ENCODE measurements at regions not wholly inside any gene's neighbourhood (a gene's known extent, or its start where the extent isn't known, plus 50 kb on each side); places are given as distances from the start of the nearest gene placed in this dataset.
"Not testable (repeated sequence)": the region's sequence is repeated elsewhere in the genome, so short reads cannot be mapped to it uniquely, and the experiment has no call there.

DNA sequence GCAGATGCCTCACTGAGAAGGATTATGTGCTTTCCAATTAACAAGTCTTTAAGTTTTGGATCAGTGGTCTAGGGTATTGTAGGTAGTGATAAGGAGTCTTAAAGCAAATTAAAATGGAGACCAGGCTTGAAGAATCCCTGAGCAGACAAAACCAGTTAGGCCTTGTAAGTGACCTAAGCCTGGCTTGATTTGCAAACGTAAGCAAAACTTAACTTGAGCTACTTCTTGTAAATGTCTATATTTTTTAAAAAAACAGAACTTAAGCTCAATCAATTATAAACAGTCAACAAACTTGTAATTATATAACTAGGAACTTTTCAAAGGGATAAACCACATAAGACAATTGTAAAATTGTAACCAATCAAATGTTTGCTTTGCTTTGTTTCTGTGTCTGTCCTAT lies 72.7 kb upstream of the NALF2 start:
- DNase-seq = no peak

DNA sequence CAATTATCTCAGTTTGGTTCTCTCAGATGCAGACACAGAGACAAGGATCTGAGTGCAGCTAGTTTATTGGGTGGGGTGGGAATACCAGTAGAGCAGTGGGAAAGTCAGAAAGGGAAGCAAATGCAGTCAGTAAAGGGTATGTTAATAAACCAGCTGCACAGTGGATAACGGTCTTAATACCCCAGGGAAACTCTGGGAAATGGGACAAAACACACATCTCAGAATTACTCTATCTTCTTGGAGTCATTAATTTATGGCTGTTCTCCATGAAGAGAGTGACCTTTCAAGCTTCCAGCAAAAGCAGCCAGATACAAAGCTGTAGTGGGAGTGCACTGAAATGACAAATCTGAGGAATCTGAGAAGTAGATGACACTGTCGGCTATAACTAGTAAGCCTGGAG lies 73.3 kb upstream of the NALF2 start:
- DNase-seq = no peak

DNA sequence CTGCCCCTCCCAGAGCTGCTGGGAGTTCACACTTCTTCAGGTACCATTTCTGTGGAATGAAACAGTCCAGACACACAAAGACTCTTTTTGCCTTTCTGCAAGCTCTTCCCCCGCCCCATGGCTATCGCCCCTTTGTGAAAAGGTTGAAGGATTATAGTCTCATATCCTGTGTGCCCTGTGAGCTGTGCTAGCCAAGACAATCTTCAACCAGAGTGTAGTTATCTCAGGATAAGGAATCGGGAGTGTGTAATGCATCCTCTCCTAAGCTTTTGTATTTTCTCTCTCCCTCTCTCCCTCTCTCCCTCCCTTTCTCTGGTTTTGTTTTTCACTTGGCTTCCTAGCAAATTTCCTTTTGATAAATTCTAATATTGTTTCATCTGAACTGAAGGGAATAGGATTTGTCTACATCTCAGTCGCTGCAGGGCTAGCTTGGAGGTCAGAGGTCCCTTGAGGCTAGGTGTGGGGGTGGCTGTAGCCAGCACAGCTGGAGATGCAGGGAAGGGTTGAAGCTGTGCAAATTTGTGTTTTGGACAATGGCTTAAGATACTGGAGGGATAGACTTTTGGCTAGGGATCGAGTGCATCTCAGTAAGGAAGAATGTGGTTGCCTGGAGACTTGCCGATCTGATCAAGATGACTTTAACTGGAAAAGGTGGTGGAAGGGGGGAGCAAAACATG lies 74.6 kb upstream of the NALF2 start:
- DNase-seq = no peak

- DNase-seq = no peak
Measured at GRCh38 chrX:69428216-69428615, 75.9 kb upstream of the NALF2 start.

GRCh38 chrX:69424910-69425309 lies 79.2 kb upstream of the NALF2 start:
- no peak for DNase-seq

DNA sequence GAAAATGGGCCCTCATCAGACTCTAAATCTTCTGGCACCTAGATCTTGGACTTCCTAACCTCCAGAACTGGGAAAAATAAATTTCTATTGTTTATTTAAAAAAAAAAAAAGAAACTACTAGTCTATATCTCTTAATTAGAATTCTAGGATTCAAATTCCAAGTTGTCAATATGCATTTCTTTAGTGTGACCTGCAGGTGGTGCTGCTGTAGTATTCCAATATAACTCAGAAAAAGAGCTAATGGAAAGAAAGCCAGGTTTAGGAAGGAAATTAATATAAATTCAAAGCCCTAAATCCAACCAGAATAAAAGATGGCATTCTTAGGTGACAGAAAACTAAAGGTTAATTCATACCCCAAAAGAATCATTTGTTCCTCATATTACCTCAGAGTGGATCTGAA lies 80.0 kb upstream of the NALF2 start:
- no peak for DNase-seq

DNA sequence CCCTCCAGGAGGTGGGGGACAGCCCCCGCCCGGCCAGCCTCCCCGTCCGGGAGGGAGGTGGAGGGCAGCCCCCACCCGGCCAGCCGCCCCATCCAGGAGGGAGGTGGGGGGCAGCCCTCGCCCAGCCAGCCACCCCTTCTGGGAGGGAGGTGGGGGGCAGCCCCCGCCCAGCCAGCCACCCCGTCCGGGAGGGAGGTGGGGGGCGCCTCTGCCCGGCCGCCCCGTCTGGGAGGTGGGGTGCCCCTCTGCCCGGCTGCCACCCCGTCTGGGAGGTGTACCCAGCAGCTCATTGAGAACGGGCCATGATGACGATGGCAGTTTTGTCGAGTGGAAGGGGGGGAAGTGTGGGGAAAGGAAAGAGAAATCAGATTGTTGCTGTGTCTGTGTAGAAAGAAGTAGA lies 81.9 kb upstream of the NALF2 start:
- not testable (repeated sequence) for DNase-seq

DNA sequence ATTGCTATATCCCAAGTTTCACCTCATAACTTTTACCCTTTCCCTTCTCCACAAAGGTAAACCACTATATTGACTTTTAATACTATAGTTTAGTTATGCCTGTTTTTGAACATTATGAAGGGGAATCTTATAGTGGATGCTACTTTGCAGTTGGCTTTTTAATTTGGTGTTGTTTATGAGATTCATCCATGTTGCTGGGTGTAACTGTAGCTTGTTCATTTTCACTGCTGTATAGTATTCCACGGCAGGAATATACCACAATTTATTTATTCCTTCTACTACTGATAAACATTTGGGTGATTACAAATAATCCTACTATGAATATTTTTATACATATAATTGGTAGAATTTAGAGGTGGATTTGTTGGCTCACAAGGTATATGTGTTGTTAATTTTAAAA lies 88.4 kb upstream of the NALF2 start:
- DNase-seq = no peak

- no peak for DNase-seq
Measured at GRCh38 chrX:69412661-69413060, 91.5 kb upstream of the NALF2 start.

GRCh38 chrX:69398881-69399280 lies 105.2 kb upstream of the NALF2 start:
- DNase-seq = no peak

DNA sequence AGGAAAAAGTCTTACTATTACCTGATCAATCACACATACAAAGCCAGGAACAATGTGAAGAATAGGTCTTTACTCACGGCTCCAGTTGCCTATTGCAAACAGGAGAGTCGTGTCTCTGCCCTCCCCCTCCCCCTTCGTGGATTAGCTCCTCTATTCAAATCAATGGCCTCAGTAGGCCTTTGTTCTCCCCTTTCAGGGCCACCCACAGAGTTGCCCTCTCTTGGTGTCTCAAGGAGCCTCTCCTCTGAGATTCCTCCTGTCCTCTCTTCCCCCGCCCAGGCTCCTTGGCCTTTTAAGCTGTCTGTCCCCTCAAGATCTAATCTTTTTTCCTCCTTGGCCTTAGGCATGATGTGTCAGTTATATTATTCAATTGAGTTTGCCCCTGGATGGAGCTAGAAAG lies 107.2 kb upstream of the NALF2 start:
- DNase-seq = no peak

- no peak for DNase-seq
Measured at GRCh38 chrX:69395306-69395705, 108.8 kb upstream of the NALF2 start.

GRCh38 chrX:69389101-69389501 lies 115.0 kb upstream of the NALF2 start:
- no peak for DNase-seq

DNA sequence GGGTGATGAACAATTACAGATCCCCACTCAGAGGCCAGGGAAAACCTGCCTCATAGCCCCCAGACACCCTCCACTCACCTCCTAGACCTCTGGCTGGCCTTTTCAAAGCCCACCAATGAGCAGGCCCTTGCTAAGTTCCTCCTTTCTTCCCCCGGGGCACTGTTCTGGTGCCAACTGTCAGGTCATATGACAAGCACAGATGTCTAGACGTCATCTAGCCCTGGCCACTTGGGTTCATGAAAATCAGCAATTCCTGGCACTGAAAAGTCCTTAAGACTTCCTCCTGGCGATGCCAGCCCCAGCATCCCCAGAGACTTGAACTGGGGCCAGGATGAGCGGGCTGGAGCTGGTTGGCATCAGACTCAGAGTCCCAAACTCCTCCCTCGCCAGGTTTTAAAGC lies 115.6 kb upstream of the NALF2 start:
- DNase-seq = no peak

- peak; percentile 47 for DNase-seq
Measured at GRCh38 chrX:69387567-69388487, 116.3 kb upstream of the NALF2 start.

- DNase-seq = no peak
Measured at GRCh38 chrX:69386681-69387080, 117.4 kb upstream of the NALF2 start.

- no peak for DNase-seq
Measured at GRCh38 chrX:69379412-69379811, 124.7 kb upstream of the NALF2 start.

GRCh38 chrX:69374569-69374968 lies 129.6 kb upstream of the NALF2 start:
- no peak for DNase-seq

DNA sequence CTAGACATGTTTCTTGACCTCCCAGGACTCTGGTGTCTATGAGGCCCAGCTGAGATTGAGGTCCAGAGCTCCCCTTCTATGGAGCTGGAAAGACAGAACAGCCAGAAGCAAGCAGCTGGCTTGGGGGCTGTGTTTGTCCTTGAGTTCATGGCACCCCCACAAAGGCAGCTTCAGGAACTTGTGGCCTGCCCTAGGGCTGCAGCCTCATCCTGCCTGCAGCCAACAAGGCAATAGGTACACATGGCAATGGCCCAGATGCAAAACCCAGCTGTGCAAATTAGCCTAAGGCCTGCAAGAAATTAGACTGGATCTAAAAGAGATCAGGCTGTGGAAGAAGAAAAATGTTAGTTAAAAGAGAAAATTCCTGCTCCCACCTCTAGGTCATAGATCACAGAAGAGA lies 131.7 kb upstream of the NALF2 start:
- no peak for DNase-seq

- DNase-seq = no peak
Measured at GRCh38 chrX:69371159-69371558, 133.0 kb upstream of the NALF2 start.

DNA sequence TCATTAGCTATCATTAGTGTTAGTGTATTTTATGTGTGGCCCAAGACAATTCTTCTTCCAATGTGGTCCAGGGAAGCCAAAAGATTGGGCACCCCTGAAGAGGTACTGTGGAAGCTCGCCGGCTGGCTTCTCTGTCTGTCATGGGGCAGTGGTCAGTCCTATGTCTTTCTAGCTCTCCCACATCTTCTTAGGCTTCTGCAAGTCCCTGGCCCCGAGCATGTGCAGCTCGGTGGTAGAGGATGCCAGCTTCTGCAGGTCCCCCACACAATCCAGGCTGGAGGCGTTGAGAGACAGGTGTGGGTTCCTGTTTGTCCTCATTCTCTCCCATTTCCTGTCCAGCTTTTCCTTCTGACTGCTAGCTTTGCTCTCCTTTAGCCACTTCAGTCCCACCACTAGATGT lies 134.1 kb upstream of the NALF2 start:
- no peak for DNase-seq

DNA sequence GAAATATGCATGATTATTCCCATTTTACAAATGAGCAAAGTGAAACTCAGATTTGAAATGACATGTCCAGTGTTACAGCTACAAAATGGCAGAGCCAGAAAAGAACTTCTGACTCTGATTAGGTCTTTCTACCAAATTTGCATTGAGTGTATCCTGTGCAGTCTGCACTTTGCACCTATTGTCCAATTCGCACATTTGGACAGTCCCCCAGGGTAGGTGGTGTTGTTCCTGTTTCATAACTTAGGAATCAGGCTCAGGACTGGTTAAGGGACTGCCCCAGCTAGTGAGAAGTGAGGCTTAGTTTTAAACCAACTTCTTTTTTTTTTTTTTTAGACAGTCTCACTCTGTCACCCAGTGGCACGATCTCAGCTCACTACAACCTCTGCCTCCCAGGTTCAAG lies 137.9 kb upstream of the NALF2 start:
- DNase-seq = no peak

DNA sequence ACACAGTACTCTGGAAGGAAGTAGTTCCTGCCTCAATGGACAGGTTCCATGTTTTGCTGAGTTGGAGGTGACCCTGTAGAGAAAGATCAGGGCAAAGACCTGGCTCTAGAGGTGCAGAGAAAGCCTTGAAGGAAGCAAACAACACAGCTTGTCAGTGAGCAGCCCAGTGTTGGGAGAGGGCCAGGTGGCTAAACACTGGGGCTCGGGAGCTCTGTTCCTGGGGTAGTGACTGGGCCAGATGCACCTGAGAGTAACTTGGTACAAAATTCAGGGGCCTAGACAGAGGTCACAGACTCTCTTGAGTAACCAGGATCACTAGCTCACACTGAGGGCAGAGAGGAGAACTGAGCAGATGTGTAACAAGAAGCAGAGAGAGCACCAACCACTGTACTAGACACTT lies 138.4 kb upstream of the NALF2 start:
- no peak for DNase-seq

- DNase-seq = no peak
Measured at GRCh38 chrX:69365349-69365748, 138.8 kb upstream of the NALF2 start.

DNA sequence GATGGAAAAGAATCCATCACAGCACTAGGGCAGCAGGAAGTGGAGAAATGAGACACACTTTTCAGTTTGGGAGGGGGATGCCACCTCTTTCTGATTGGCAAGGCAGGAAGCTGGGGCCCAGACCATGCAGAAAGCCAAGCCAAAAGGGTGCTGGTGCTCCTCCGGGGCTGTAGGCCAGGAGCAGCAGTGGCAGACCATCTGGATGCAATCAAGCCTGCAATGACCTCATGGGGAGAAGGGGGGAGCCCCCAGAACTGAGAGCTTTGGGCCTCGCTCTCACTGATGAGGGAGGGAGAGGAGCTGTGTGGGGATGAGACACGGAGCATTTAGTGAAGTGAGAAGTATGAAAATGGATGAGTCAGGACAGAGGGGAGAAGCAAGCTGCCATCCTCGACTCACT lies 141.3 kb upstream of the NALF2 start:
- DNase-seq = no peak

Measured in activated CD4-positive, alpha-beta T cell treated with anti-CD3 and anti-CD28 coated beads for 48 hours (primary cell).